T-helper 2 cell treated with Interferon-gamma antibody and Interleukin-4, amounts not matched to agents 5 μg/mL and 100 μg/mL, for 36 hours (primary cell): ENCODE measurements at regions not wholly inside any gene's neighbourhood (a gene's known extent, or its start where the extent isn't known, plus 50 kb on each side); places are given as distances from the start of the nearest gene placed in this dataset.

Source experiments
- DNase-seq: peaks from one replicate; pipeline ENCODE4 v3.0.0; 2021; ENCODE audit warnings: low spot score
- H3K27ac Mint-ChIP-seq: one replicate; pipeline ENCODE4 v1.8.0; 2021; ENCODE audit warnings: mild to moderate bottlenecking, mixed read lengths
- H3K27me3 Mint-ChIP-seq: one replicate; pipeline ENCODE4 v1.8.0; 2021; ENCODE audit warnings: low read depth, mixed read lengths
- H3K36me3 Mint-ChIP-seq: one replicate; pipeline ENCODE4 v1.8.0; 2021; ENCODE audit warnings: low read depth, mixed read lengths
- H3K4me1 Mint-ChIP-seq: one replicate; pipeline ENCODE4 v1.8.0; 2021; ENCODE audit warnings: low read depth, mixed read lengths
- H3K4me3 Mint-ChIP-seq: one replicate; pipeline ENCODE4 v1.8.0; 2022; ENCODE audit warnings: mild to moderate bottlenecking, moderate library complexity, mixed read lengths
- H3K9me3 Mint-ChIP-seq: one replicate; pipeline ENCODE4 v1.8.0; 2021; ENCODE audit warnings: mixed read lengths

DNA sequence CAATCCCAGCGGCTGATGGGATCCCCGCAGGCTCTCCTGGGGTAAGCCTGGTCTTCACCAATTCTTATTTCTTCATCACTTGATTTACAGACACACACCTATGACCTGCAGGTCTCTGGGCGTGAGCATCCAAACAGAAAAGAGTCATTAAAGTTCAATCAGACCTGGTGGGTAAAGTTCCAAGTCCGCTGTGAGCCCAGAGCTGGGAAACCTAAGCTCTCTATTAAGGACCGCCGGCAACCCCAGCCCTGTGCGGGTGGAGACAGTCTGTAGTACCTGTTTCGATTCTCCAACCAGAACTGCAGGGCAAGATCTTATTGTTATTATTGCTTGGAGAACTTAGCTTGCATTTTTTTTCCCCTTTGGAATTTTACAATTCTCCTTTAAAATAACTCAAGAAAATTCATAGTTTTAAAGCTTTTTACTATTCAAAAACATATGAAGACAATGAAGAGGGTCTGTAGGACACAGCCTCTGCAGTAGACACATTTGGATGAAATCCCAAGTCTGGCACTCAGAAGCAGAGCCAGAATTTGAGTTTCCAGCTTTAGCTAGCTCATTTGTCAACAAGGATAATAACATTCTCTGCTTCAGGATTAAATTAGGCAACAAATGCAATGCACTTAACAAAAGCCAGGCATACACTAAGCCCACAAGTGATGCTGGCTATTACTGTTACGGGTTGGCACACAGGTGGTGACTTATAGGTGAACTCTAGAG lies 376.4 kb downstream of the INSIG2 start:
- no peaks in the 10 kb centered on the region for H3K36me3 Mint-ChIP-seq
- no peak for DNase-seq
- no peaks in the 10 kb centered on the region for H3K9me3 Mint-ChIP-seq
- no peak overlapping the region for H3K4me3 Mint-ChIP-seq
- no peak overlapping the region for H3K27ac Mint-ChIP-seq
- no peaks in the 10 kb centered on the region for H3K4me1 Mint-ChIP-seq
- peaks cover 5% of the 10 kb centered on the region for H3K27me3 Mint-ChIP-seq

DNA sequence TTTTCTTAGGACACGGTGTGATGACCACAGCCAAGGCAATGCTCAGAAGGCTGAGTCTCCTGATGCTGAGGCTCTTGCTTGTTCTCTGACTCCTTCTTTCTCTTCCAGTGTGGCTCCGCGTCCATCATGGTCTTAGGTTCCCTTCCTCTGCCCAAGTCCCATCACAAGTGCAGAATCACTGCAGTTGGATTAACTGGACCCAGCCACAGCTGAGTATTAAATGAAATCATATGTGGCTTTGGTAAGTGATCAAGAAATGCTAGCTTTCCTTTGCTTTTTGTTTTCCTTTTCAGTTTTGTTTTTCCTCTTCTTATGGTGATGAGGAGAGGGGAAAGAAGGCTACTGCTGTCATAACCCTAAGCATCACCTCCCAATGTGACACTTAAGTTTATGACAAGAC lies 375.8 kb downstream of the INSIG2 start:
- no peak for DNase-seq
- Mint-ChIP-seq H3K27me3 (peaks cover 5% of the 10 kb centered on the region), H3K27ac (no peak overlapping the region), H3K36me3 (no peaks in the 10 kb centered on the region), H3K9me3 (no peaks in the 10 kb centered on the region), H3K4me3 (no peak overlapping the region), H3K4me1 (no peaks in the 10 kb centered on the region)

DNA sequence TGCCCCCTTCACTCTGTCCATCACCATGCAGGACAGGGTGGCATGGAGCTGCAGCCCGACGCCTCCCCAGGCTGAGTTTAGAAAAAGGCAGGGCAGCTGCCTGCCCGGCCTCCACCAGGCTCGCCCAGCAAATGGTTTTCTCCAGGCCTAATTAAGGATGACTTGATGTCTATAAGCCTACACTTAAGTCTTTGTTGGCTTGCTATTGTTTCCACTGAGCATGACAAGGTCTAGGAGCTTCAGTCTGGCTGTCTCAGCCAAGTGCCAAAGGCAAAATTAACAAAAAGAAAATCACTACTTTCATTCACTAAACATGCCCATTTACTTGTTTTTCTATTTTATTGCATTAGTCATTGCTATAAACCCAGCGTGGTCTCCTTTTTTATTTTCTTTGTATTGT lies 372.2 kb downstream of the INSIG2 start:
- no peak overlapping the region for H3K27ac Mint-ChIP-seq
- no peaks in the 10 kb centered on the region for H3K9me3 Mint-ChIP-seq

DNA sequence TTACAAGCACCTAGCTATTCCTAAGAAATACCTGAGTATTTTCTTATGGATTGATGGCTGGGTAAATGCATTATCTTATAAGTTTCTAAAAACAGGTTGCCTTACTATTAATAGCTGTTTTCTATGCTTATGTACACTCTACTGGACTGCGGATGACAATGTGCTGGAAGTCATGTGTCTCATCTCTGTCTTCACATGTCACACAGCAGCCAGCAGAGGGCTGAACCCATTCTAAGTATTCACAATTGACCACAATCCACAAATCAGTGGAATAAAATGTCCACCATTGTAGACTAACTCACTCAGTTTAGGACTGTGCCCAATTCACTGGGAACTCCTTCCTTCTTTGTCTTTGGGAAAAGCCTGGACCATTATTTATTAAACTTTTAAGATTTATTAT lies 371.2 kb downstream of the INSIG2 start:
- no peaks in the 10 kb centered on the region for H3K36me3 Mint-ChIP-seq
- no peak overlapping the region for H3K4me3 Mint-ChIP-seq
- no peaks in the 10 kb centered on the region for H3K9me3 Mint-ChIP-seq
- peaks cover 5% of the 10 kb centered on the region for H3K27me3 Mint-ChIP-seq
- H3K4me1 Mint-ChIP-seq: no peaks in the 10 kb centered on the region
- no peak overlapping the region for H3K27ac Mint-ChIP-seq
- DNase-seq: no peak

More for the DNA sequence above, 372.2 kb downstream of the INSIG2 start:
- Mint-ChIP-seq H3K4me1 (no peaks in the 10 kb centered on the region), H3K36me3 (no peaks in the 10 kb centered on the region), H3K4me3 (no peak overlapping the region), H3K27me3 (peaks cover 5% of the 10 kb centered on the region)
- DNase-seq: no peak

DNA sequence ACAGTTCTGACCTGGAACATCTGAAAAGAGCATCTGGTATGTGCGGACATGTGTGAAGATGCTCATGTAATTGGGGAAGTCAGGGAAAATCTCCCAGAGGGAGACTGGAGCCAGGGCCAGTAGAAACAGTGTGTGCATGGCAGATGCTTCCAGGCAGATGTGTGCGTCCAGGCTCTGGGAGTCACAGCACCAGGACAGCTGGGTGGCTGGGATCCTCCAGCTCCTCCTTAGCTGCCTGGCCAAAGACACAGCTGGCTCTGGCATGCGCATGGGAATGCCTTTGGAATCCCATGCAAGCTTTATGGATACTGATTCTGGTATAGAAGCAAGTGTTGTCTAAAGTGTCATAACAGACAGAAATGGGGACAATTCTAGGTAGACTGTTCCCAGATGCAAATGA lies 369.7 kb downstream of the INSIG2 start:
- H3K4me3 Mint-ChIP-seq: no peak overlapping the region
- DNase-seq: no peak
- H3K4me1 Mint-ChIP-seq: no peaks in the 10 kb centered on the region
- no peaks in the 10 kb centered on the region for H3K36me3 Mint-ChIP-seq
- H3K27me3 Mint-ChIP-seq: no peaks in the 10 kb centered on the region
- H3K9me3 Mint-ChIP-seq: no peaks in the 10 kb centered on the region
- no peak overlapping the region for H3K27ac Mint-ChIP-seq

DNA sequence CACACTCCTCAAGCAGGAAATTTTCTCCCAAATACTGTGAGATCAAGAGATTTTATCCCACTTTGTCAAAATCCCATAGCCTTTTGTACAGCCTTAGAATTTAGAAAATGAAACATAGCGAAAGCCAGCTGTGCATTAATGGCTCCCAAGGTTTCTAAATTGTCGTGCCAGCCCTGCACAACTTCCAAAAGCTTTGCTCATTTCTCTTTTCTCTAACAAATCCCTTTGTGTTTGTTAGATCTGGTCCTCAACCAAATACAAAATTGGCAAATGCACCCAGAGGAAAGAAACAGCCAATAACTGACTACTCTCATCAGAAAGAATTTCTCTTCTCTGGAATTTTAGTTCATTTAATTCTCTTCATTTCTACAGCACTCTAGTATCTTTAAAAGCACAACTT lies 361.1 kb downstream of the INSIG2 start:
- DNase-seq: no peak
- Mint-ChIP-seq H3K36me3 (no peaks in the 10 kb centered on the region), H3K9me3 (no peaks in the 10 kb centered on the region), H3K4me1 (no peaks in the 10 kb centered on the region), H3K4me3 (no peak overlapping the region), H3K27ac (no peak overlapping the region), H3K27me3 (no peaks in the 10 kb centered on the region)

DNA sequence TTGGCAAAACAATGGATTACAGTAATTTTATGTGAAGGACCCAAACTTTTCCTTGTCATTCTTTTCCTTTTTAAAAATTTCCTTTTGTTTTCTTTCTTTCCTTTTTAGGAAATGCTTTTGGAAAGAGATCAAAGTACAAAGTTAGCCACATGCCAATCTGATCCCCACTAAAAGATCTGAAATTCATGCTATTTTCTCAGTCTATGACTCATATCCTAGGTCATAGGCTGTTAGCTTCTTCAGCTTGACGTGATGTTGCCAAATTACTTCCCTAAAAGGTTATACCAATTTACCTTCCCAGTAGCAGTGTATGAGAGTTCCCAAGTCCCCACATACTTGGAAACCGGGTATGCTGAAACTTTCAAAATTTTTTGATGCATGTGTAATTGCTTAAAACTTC lies 355.3 kb downstream of the INSIG2 start:
- DNase-seq: no peak
- no peaks in the 10 kb centered on the region for H3K4me1 Mint-ChIP-seq
- no peak overlapping the region for H3K4me3 Mint-ChIP-seq
- H3K9me3 Mint-ChIP-seq: no peaks in the 10 kb centered on the region
- no peak overlapping the region for H3K27ac Mint-ChIP-seq
- no peaks in the 10 kb centered on the region for H3K36me3 Mint-ChIP-seq
- H3K27me3 Mint-ChIP-seq: peaks cover 3% of the 10 kb centered on the region

DNA sequence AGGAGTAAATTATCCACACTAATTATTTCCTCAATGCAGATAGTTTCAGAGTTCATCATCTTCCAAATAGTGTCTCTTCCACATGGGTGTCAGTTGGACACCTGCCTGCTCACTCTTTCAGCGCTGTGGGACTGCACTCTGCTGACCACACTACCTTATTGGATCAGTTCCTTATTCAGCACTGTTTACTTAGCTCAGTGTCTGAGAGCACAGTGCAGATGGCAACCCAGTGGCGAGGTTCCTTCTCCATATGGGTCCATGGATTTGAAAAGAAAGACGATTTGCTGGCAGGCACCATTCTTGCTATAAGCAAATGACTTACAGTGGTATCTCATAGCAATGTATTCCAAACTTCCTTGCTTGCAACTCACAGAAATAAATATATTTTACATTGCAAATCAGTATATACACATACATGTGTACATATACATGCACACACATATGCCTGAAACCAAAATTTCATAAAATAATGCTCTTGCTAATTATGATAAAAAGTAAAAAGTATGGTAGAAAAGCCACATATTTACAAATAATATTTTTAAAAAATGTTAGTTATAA lies 354.8 kb downstream of the INSIG2 start:
- no peak for DNase-seq
- H3K9me3 Mint-ChIP-seq: no peaks in the 10 kb centered on the region
- H3K36me3 Mint-ChIP-seq: no peaks in the 10 kb centered on the region
- H3K4me3 Mint-ChIP-seq: no peak overlapping the region
- no peaks in the 10 kb centered on the region for H3K4me1 Mint-ChIP-seq
- H3K27ac Mint-ChIP-seq: no peak overlapping the region
- H3K27me3 Mint-ChIP-seq: peaks cover 3% of the 10 kb centered on the region

DNA sequence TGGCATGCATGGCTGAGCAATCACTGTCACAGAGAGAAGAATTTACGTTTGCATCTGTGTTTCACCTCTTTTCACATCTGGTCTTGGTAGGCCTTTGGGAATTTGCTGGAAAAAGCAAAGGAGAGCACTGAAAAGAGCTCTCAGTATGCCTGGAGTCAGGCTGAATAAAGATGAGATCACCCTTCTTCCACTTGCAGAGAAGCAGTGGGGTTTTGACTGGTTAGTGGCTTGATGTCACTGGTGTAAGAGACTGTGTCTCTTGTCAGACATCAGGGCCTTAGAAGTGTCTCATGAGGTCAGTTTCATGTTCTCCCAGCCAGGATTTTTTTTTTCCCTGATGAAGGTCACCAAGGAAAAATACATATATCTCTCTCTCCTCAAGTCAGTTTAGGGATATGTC lies 353.8 kb downstream of the INSIG2 start:
- Mint-ChIP-seq H3K4me3 (no peak overlapping the region), H3K27ac (no peak overlapping the region), H3K4me1 (peaks cover 2% of the 10 kb centered on the region), H3K27me3 (peaks cover 3% of the 10 kb centered on the region), H3K9me3 (no peaks in the 10 kb centered on the region), H3K36me3 (no peaks in the 10 kb centered on the region)
- no peak for DNase-seq

DNA sequence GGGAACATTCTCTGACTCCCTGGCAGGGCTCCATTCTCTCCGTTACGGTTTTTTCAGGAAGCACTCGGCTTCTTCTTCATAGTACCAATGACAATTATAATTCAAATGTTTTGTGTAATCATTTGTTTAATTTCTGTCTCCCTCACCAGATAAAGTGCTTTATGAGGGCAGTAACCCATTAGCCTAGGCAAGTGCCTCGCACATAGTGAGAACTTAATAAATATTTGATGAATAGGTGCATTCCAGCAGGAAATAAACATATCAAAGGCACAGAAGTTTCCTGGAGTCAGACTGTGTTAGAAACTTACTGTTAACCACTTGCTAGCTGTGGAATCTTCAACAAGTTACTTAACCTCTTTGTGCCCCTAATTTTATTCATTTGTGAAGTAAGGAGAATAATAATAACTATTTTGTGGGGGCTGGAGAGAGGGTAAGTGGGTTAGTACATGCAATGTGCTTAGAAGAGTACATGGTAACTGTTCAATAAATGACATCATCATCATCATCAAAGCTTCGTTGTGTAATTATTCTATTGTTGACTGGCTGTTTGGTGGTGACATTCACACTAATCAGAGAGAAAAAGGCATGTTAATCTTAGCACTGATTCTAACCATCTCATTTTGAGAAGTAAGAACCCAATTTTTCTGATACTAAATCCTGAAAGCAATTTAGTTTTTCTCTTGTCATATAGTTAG lies 352.3 kb downstream of the INSIG2 start:
- no peaks in the 10 kb centered on the region for H3K36me3 Mint-ChIP-seq
- no peak overlapping the region for H3K4me3 Mint-ChIP-seq
- H3K27me3 Mint-ChIP-seq: peaks cover 3% of the 10 kb centered on the region
- no peak for DNase-seq
- H3K4me1 Mint-ChIP-seq: peaks cover 2% of the 10 kb centered on the region
- no peak overlapping the region for H3K27ac Mint-ChIP-seq
- no peaks in the 10 kb centered on the region for H3K9me3 Mint-ChIP-seq

DNA sequence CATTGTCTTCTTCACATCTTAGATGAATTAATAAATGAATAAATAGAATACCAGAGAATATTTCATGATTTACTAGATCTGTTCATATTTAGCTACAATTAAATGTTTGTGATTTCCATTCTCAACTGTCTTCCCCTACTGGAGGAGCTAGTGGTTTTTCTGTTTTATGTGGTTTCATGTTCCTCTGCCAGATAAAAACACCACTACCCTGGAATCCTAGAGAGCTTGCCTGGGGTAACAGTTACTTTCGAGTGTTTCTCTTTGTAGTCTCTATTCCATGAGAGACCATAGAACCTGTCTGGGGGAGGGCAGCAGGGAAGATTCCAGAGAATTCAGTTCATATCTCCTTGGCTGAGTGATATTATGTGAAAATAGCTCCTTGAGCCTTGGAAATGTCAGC lies 349.2 kb downstream of the INSIG2 start:
- Mint-ChIP-seq H3K4me3 (no peak overlapping the region), H3K27me3 (peaks cover 3% of the 10 kb centered on the region), H3K36me3 (no peaks in the 10 kb centered on the region), H3K27ac (no peak overlapping the region), H3K9me3 (no peaks in the 10 kb centered on the region), H3K4me1 (peaks cover 2% of the 10 kb centered on the region)
- no peak for DNase-seq

DNA sequence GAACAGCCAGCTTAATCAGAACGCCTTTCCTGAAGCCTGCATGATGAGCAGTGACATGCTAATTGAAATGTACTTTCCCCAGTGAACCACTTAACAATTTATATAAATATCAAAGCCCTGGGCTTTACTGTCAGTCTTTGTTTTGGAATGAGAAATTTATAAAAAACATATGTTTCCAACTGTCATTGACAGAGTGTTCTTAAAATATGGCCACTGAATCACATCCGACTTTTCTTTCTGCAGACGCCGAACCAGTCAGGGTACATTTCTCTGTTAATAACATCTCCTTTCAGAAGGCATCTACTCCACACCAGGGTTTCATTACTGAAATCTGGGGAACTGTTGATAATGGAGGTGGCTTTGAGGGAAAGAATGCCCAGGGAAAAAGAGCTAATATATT lies 343.7 kb downstream of the INSIG2 start:
- no peaks in the 10 kb centered on the region for H3K27me3 Mint-ChIP-seq
- no peaks in the 10 kb centered on the region for H3K36me3 Mint-ChIP-seq
- no peak overlapping the region for H3K27ac Mint-ChIP-seq
- no peaks in the 10 kb centered on the region for H3K4me1 Mint-ChIP-seq
- H3K9me3 Mint-ChIP-seq: no peaks in the 10 kb centered on the region
- no peak overlapping the region for H3K4me3 Mint-ChIP-seq
- DNase-seq: no peak

DNA sequence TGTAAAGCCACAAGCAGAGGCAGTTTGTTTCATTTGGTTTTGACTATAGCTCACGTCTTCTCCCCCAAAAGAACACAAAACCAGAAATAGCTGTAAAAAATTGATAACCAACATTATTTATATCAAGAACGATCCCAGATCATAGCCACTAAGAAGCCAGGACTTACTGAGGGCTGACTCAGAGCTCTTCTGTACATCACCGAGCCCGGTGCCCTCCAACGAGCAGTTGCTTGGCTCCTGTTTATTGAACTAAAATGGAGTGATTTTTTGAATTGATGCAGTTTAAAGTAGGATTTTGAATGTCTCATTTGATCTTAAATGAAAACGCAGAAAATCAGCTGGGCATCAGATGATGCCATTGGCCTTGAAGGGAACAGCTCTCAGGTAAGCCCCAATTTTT lies 343.3 kb downstream of the INSIG2 start:
- Mint-ChIP-seq H3K27me3 (no peaks in the 10 kb centered on the region), H3K4me1 (no peaks in the 10 kb centered on the region), H3K36me3 (no peaks in the 10 kb centered on the region), H3K4me3 (no peak overlapping the region), H3K27ac (no peak overlapping the region), H3K9me3 (no peaks in the 10 kb centered on the region)
- DNase-seq: no peak

DNA sequence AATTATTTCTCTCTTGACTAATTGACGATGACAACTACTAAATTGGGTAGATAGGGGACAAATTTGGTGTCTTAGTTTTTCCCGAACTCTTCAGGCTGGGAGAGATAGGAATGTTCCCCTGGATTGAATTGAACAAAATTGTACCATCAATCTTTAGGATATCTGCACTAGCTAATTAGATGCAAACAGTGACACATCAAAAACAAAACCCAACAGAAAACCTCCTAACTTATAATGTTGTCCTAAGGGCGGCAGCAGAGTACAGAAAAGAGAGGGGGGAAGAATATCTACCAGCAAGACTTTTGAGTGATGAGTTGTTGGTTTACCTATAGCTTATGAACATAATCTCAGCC lies 342.9 kb downstream of the INSIG2 start:
- Mint-ChIP-seq H3K27me3 (no peaks in the 10 kb centered on the region), H3K4me1 (no peaks in the 10 kb centered on the region), H3K27ac (no peak overlapping the region), H3K9me3 (no peaks in the 10 kb centered on the region), H3K4me3 (no peak overlapping the region), H3K36me3 (no peaks in the 10 kb centered on the region)
- DNase-seq: no peak
